ENCODE measurements at regions not wholly inside any gene's neighbourhood (a gene's known extent, or its start where the extent isn't known, plus 50 kb on each side); places are given as distances from the start of the nearest gene placed in this dataset.

DNA sequence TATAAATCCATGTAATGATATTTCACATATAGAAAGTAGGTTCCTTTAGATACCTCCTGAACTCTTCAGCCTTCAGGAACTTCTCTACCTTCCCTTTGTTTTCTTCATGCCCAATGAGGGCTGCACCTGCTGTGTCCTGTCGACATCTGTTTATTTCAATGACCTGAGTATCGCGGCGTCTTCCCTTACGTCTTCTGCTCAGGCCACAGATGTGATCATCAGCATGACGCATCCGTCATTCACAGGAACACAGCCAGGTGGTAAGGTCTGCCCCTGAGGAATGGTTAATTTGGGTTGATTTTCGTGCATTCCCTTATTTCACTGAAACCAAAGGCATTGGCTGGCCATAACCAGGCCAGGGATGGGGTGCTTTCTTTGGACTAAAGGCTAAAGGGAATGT lies 217.1 kb downstream of the MED10 start:
- DNase-seq = no peak

DNA sequence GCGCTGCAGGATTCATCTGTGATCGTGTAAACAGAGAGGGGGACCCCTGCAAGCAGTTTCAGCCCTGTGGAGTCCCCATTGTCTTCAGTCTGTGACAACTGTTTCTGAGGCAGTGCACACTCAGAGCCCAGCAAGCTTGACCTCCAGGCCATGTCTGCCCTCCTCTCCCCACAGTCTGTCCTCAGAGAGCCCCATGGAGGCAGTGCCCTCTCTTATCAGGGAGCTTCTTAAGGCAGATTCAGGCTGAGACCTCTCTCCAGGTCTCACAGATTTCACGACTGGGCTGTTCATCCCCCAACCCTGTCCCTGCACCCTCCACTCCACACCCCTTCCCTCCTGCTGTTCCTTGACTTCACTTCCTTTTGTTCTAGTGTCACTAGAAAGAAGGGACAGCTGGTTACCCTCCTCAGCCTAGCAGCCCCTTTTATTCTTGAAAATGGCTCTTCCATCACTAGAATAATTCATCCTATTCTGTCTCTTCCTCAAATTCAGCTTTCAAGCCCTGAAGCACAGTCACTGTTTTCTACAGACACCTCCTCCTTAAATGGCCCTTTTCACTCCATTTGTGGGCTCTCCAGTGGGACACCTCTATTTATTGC lies 218.4 kb downstream of the MED10 start:
- no peak for DNase-seq

DNA sequence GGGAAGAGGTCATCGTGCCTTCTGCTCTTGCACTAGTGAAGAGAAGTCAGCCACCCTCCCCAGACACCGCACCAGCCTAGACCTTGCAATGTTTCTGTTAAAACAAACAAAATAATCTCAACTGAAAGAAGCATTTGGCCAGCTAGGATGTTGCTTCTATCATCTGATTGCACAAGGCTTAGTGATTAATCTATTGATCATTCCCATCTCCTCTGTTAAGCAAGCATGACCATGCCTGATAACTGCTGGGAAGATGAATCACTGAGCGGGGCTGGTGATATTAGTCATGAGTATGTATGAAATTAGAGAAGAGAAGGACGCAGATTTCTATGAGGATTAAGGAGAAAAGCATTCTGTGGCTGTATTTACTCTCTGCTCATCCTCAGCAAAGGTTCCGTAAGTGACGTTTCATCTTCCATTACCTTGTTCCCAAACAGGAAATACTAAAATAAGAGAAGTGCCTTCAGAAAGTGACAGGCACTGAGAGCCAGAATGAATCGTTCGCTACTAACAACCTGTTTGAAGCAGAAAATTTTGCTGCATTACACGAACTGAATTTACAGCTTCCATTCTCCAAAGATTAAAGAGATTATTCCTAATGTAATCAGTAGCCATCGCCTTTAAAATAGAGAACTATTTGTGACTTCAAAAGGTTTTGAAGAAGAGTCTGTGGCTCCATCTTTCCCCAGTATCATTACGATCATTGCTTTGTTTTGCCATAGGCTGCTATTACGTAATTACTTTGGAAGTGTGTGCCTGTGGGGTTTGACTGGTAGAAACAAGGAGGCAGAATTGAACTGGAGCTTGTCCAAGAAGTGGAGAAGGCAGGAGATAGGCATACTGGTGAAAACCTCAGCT lies 219.1 kb downstream of the MED10 start:
- peak; percentile 5 for DNase-seq

DNA sequence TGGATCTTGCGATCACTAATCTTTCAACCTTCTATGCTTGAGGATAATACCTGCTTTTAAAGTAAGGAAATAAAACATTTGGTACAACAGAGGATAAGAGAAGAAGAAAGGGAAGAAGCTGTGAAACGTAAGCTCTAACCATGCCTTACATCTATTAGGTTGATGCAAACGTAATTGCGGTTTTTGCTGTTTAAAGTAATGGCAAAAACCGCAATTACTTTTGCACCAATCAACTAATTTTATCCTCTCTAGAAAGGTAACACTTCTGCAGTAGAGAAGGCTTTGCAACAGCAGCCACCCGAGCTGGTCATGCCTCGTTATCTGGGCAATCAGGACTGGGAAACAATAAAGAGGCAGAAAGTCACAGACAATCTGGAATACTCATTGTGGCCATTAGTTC lies 224.1 kb downstream of the MED10 start:
- no peak for DNase-seq

DNA sequence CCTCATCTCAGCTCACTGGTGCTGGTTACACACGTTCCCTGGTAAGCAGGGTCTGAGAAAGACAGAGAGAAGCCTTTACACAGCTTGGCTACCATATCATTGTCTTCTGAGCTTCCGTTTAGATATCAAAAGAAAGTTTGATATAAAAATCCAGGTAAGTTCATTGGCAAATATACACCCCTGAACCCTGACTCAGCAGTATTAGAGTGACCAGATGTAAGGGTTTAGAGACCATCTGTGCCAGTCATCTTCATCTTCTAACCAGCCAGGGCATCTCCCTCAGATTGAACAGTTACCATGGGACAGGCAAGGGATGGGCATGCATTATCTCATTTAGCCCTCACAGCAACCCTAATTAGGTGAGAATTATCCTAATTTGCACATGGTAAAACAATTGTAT lies 232.1 kb downstream of the MED10 start:
- no peak for DNase-seq

DNA sequence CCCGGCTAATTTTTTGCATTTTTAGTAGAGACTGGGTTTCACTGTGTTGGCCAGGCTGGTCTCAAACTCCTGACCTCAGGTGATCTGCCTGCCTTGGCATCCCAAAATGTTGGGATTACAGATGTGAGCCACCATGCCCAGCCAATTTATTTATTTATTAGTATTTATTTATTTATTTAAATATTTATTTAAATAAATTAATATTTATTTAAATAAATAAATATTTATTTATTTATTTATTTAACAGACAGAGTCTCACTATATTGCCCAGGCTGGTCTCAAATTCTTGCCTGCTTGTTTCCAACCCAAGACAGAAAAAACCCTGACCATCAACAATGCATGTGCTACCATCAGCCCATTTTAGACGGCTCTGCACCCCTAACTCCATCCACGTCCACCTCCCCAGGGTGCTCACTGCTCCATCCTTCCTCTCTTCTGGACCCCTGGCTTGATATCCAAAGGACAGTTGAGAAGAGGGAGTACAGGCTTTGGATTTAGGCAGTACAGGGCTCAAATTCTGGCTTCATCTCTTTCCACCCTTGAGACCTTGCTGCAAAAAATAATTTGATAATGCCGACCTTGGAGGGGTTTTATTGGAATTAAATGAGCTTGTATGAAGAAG lies 232.6 kb downstream of the MED10 start:
- no peak for DNase-seq

DNA sequence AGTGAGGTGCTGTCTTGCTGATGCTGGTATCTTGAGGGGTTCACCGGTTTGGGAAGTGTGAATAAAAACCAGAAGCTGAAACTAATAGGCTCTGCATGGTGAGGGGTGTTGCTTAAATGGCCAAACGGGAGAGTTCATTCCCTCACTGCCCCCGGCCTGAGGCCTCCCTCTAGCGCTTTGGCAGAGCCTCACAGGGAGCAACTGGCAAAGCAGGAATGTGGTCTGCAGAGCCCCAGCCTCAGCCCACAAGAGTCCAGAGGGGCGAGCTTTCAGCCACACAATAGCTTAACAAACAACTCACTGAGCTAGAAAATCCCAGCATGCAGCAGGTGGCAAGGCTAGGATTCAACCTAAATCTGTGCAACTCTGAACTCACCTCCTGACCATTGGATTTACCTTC lies 234.8 kb downstream of the MED10 start:
- no peak for DNase-seq

DNA sequence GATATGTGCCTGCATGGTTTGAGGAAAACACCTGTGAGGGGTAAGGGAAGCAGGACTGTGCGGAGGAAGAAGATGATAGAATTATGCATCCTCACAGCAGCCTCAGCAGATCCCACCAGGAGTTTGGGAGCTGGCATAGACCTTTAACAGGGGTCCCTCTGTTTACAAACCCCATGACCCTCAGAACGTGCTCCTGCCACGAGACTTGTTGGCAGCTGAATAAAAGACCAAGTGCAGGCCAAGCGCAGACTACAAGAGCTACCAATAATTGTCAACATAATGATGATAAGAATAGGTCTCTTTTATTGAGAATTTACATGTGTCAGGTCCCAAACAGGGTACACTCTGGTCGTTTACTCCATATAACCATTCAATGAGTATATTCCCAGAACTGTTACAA lies 236.0 kb downstream of the MED10 start:
- DNase-seq = no peak

DNA sequence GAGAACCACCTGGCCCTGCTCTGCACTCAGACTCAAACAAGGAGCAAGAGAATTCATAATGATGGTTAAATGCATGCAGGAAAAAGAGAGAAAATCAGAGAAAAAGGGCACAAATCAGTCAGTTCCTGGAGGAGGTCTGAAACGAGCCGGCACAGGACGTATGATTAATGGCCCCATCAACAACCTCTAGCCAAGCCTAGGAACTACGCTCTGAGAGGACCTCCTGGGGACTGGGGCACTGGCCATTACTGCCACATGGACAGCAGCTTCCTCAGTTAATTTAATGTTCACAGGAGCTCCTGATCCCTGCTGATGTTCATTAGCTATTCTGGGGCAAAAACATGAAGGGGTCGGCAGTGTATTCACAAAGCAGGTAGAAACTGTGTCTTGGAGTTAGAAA lies 238.1 kb downstream of the MED10 start:
- no peak for DNase-seq

DNA sequence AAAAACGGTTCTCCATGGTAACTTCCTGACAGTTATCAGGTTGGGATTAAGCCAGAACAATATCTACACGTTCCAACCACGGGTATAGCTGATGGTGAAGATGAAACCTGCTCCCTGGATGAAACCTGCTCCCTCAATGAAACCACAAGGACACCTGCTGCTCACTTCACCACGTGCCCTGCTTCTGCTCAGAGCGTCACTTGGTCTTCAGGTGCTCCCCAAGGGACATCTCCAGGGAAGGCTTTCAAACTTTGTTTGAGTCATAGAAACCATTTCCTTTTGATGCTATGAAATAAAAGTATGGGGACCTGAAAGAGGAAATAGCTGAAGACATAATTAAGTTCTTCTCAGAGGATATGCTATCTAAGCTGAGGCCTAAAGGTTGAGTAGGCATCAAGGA lies 242.4 kb downstream of the MED10 start:
- peak; percentile 13 for DNase-seq

DNA sequence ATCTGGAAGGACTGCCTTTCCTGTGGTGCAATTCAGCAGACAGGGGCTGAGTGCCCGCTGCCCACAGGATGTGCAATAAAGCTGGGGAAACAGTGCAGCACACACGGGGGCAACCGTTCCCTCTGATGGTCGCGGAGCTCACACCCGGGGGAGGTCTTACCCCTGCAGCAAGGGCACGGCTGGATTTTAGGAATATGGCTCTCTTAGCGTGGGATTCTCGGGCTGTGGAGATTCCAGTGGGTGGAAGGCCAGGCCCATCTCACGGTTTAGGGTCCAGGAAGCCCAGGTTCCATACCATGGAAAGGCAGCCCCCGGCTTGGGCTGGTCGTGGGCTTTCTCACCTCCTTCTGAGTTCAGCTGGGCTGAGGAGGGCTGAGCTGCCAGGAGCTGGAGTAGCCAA lies 244.1 kb downstream of the MED10 start:
- DNase-seq = no peak

DNA sequence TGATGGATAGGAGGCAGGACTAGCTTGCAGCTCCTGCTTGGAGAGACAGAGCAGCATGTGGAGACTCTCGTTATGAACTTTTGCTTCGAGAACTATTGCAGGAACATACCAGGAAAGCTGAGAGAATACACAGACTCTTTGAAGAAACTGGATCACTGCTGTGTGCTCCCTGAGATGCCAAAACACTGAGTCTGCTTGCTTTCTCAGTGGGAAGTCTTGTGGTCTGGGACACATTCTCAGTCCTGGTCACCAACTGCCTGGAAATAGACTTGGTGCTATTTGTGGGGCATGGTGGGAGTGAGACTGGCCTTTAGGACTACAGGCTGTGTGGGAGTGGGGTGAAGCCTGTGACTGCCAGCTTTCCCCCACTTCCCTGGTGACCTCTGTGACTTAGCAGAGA lies 252.6 kb downstream of the MED10 start:
- no peak for DNase-seq

DNA sequence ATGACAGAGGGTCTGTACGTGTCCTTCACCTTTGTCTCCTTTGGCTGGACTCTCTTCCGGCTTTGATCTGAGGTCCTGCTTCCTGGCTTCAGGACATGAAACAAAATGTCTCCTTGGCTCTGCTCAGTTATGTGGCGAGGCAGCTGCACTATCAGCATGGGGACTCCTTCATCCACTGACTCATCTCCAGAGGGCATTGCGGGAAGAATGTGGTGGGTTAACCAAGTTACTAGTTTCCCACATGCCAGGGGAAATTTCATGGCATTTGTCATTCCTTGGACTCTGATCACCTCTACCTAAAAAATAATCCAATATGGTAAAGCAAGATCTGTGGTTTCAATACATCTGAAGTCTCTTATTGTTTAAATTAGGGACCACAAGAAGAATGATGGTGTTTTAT lies 259.7 kb downstream of the MED10 start:
- no peak for DNase-seq

DNA sequence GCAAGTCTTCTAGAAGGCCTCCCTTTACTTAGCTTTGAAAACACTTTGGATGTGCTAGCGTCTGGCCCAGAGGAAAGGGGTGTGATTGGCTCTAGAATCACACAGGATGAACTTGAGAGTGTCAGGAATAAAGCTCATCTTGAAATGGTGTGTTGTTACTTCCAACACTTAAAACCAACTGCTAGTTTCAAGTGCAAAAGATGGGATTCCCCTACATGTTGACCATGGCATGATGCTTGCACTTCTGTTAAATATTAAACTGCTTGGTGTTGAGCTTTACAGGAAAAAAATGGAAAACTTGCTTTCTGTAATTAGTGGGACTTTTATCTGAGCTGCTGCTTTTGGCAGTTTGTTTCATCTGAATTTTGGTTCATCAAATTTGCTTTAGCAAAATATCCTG lies 261.1 kb downstream of the MED10 start:
- DNase-seq = no peak

DNA sequence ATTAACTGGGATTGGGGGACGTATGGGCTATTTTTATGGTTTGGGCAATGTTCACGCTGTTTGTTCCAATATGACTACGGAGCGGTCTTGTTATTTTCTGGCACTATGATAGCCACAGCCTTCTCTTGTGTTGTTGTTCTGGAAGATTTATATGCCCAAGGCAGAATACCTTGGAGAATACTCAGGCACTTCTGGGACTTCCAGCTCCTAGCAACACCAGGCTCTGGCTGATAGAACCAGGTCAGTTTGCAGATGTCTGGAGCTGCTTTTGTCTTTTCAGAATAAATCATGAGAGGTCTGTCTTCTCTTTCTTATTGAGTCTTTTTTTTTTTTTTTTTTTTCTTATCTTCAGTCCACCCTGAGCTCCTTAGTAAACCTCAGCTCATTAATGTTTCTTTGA lies 262.5 kb downstream of the MED10 start:
- DNase-seq = no peak

DNA sequence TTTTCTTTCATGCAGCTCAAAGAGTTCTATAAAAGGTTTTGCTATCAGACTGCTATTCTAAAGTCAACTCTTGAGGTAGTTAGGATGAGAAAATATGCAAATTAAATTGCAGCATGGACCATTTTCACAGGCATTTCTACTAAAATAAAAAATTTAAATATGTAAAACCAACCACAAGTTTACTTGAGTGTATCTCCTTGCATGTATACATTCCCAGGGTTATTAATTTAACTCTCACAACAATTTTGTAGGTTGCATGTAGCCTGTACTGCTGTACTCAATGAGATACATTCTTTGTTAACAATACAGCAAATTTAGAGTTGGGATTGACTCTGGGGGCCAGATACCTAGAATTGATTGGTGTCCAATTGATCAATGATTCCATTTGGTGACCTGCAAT lies 265.8 kb downstream of the MED10 start:
- DNase-seq = no peak

DNA sequence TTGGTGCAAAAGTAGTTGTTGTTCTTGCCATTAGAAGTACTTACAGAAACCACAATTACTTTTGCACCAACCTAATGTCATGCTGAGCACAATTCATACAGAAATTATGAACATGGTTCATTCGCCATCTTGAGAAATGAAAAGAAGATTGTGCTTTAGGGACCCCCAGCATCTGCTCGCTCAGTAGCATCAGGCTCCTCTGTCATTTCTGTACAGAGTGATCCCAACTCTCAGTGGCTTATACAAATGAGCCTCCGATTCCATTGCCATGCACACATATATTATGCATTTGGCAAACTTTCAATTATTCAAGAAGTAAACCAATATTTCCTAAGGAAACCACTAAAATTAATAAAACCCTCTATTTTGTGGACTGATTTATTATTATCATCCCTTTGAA lies 266.2 kb downstream of the MED10 start:
- DNase-seq = no peak

DNA sequence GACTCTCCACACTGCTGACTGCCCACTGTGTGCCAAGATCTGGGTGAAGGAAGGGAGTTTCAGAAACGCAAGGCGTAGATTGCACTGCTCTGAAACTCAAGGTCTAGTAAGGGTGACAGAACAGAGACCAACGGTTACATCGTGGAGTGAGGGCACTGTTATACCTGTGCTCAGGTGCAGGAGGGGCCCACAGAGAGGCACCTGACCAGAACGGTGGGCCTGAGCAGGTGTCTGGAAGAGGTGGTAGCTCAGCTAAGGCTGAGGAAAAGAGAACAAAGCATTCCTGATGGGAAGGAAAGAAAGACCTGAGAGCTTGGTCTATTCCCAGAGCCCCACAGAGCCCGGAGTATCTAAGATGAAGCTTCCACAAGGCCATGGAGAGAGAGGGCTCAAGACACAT lies 267.2 kb downstream of the MED10 start:
- no peak for DNase-seq

DNA sequence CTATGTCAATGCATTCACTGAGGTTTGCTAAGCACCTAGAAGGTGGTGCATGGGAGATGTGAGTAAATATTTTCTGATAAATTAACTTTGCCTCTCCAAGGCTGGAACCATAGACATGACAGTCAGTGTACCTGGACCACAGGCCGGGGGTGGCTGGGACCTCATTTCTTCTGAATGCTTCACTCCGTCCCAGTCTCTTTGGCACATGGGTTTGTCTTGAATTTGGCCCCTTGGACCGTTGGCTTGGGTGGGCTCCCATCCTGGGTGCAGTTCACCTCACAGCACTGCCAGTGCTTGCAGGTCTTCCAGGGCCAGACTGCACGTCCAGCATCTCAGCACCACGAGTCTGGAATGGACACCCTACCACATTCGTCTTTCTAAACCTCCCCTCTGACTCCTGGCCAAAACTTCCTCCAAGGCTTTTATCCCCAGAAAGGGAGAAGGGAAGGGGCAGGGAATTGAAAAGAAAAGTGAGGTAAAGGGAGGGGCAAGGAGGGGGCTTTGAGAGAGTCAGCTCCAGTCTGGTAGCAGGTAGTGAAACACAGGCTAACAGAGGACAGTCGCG lies 267.8 kb downstream of the MED10 start:
- DNase-seq = no peak

DNA sequence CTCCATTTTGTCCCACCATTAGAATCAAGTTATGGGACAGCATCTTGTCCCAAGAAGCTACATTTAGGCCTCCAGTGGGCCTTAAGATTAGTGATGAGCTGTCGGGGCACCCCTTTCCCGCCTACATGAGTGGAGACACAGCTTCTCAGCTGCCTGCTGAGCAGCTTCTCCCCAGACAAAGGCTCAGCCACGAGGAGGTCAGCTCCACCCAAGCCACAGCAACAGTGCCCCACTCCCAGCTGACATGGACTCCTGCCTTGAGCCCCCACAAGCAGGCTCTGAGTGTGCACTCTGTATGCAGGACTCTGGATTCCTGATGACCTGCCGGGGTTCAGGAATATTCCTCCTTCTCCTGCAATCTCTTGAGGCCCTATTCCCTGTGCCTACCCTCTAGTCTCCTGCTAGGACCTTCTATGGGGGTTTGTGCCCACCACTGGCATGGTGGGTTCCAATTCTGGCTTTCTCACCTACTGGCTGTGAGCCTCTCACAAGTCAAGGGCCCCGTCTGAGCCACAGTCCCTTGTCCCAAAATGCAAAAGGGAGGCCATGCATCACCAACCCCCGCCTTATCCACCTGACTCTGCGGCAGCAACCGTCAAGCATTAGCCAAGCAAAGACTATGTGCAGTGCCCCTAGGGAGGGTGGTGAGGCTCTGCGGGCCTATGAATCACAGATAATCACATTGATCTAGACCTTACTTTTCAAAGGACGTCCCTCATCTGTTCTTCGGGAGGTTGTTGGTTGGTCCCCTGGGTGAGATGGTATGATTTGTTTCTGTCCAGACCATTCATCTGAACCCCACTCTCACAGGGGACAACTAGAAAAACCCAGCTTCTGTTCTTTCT lies 269.1 kb downstream of the MED10 start:
- no peak for DNase-seq

DNA sequence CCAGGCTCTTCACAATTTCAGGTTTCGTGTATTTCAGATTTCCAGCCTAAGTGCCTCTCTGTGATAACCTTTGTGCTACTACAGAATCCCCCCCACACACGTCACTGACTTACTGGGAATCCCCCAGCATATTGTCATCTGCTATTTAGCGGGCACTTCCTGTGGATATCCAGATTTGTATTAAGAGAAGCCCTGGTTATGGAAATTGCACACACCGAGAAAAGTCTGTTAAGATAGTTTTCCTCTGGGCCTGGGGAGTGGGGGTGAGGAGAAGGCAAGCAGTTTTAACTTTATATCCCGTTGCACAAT lies 269.9 kb downstream of the MED10 start:
- DNase-seq = no peak

DNA sequence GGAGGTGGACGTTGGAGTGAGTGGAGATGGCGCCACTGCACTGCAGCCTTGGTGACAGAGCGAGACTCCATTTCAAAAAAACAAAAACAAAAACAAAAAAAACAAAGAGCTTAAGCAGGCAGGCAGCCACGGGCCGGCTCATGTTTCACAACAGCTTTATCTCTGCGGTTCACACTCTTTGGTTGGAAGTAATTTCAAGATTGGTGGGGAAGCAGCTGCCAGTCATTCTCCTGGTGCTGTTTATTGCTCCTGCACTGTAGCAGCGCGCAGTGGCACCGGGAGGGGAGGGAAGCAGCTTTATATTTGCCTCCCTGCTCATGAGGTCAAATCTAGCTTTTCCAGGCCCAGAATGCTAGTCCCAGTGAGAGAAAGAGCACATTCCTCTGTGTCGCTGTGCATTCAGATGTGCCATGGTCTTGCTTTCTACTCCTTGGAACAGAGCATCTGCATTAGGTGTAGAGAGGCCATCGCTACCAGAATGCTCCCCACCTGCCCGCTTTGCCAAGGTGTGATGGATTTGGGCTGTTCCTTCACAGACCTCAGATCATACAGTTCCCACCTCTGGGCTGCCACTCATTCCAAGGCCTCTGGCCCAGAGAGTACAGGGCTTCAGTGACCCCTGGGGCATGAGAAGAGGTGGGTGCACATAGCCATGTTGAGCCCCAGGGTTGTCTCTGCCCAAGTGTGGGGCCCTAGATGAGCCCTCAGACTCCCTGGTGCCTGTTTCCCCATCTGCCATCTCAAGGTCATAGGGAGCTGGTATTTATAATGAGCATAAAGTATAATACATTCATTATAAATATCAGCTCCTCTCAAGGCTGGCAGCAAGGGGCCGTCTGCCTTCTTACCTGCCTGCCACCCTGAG lies 270.4 kb downstream of the MED10 start:
- no peak for DNase-seq

Data from NCI-H2029 (cell line).